Prostate gland (tissue), 2 donors: ENCODE measurements at regions not wholly inside any gene's neighbourhood (a gene's known extent, or its start where the extent isn't known, plus 50 kb on each side); places are given as distances from the start of the nearest gene placed in this dataset.
"Not testable (repeated sequence)": the region's sequence is repeated elsewhere in the genome, so short reads cannot be mapped to it uniquely, and the experiment has no call there.

Source experiments
- POLR2A ChIP-seq: fragments of 450-650 bp; IDR thresholded peaks from one replicate; pipeline ENCODE4 v1.6.1; 2016; ENCODE audit warnings: antibody characterized with exemption, mild to moderate bottlenecking
- POLR2AphosphoS5 ChIP-seq: sonication (generic); formaldehyde crosslinking; IDR thresholded peaks from one replicate; pipeline ENCODE4 v1.6.1; 2017; ENCODE audit warnings: antibody characterized with exemption
- TF ChIP-seq, protein P1 (sequence below), 4 experiments: fragments of 200-600 bp in 2 of 4; fragments of 450-650 bp in 2 of 4; sonication (generic) in 2 of 4; IDR thresholded peaks; 1 replicate in 3 of 4; 2 replicates in 1 of 4; pipeline ENCODE4 v1.5.1; 2016 to 2019; ENCODE audit warnings: antibody characterized with exemption in 4 of 4, mild to moderate bottlenecking in 2 of 4, moderate library complexity in 2 of 4

GRCh38 chr14:105707723-105708151, 181.4 kb downstream of the TMEM121 start:
- not testable (repeated sequence) for TF ChIP-seq POLR2A, POLR2AphosphoS5
- TF ChIP-seq, protein P1, sequence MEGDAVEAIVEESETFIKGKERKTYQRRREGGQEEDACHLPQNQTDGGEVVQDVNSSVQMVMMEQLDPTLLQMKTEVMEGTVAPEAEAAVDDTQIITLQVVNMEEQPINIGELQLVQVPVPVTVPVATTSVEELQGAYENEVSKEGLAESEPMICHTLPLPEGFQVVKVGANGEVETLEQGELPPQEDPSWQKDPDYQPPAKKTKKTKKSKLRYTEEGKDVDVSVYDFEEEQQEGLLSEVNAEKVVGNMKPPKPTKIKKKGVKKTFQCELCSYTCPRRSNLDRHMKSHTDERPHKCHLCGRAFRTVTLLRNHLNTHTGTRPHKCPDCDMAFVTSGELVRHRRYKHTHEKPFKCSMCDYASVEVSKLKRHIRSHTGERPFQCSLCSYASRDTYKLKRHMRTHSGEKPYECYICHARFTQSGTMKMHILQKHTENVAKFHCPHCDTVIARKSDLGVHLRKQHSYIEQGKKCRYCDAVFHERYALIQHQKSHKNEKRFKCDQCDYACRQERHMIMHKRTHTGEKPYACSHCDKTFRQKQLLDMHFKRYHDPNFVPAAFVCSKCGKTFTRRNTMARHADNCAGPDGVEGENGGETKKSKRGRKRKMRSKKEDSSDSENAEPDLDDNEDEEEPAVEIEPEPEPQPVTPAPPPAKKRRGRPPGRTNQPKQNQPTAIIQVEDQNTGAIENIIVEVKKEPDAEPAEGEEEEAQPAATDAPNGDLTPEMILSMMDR (IDR thresholded peaks at IDR 0.05), result not testable (repeated sequence)
